ENCODE measurements at regions not wholly inside any gene's neighbourhood (a gene's known extent, or its start where the extent isn't known, plus 50 kb on each side); places are given as distances from the start of the nearest gene placed in this dataset.

- no peaks in the 10 kb centered on the region for H3K27me3 ChIP-seq (ENCODE audit: insufficient read depth, low read length)
- no peak overlapping the region for H3K27ac Mint-ChIP-seq
- no peak overlapping the region for H3K4me3 ChIP-seq (ENCODE audit: low read length in 2 of 2)
- DNase-seq = no peak
- H3K36me3 ChIP-seq (ENCODE audit: insufficient read depth, low read length) = no peaks in the 10 kb centered on the region
- H3K4me1 Mint-ChIP-seq = peaks cover 0 to 1% (median 0%) of the 10 kb centered on the region in 4 donors
- intact Hi-C loops (cut with micrococcal nuclease) = no loop called here
- no peak overlapping the region for H3K4me3 Mint-ChIP-seq
- CTCF ChIA-PET (ENCODE audit: partially characterized antibody) = no interaction called here
- no peaks in the 10 kb centered on the region for H3K9me3 ChIP-seq (ENCODE audit: control insufficient read depth in 1 of 2, low read length in 2 of 2)
- H3K4me1 ChIP-seq (ENCODE audit: insufficient read depth, low read length) = no peaks in the 10 kb centered on the region
- POLR2A ChIA-PET (ENCODE audit: partially characterized antibody) = no interaction called here
- no peak overlapping the region for H3K27ac ChIP-seq (ENCODE audit: low read depth, low read length)
- H3K9me3 Mint-ChIP-seq = no peaks in the 10 kb centered on the region
- peaks cover 0 to 2% of the 10 kb centered on the region in 2 donors for H3K27me3 Mint-ChIP-seq
- H3K36me3 Mint-ChIP-seq = no peaks in the 10 kb centered on the region
Observed at GRCh38 chr4:18508786-18509185, 487.2 kb upstream of the LCORL start.

- Mint-ChIP-seq H3K9me3 (peaks cover 0 to 25% (median 5%) of the 10 kb centered on the region in 8 donors), H3K36me3 (no peaks in the 10 kb centered on the region), H3K27me3 (no peaks in the 10 kb centered on the region), H3K4me1 (no peaks in the 10 kb centered on the region), H3K27ac (no peak overlapping the region), H3K4me3 (no peak overlapping the region)
- no peaks in the 10 kb centered on the region for H3K4me1 ChIP-seq (ENCODE audit: insufficient read depth, low read length)
- H3K36me3 ChIP-seq (ENCODE audit: insufficient read depth, low read length) = no peaks in the 10 kb centered on the region
- H3K9me3 ChIP-seq (ENCODE audit: control insufficient read depth in 1 of 2, low read length in 2 of 2) = no peaks in the 10 kb centered on the region
- intact Hi-C loops (cut with micrococcal nuclease) = no loop called here
- ChIA-PET CTCF (ENCODE audit: partially characterized antibody) (no interaction called here), POLR2A (ENCODE audit: partially characterized antibody) (no interaction called here)
- H3K27ac ChIP-seq (ENCODE audit: low read depth, low read length) = no peak overlapping the region
- H3K4me3 ChIP-seq (ENCODE audit: low read length in 2 of 2) = no peak overlapping the region
- DNase-seq = no peak
- H3K27me3 ChIP-seq (ENCODE audit: insufficient read depth, low read length) = no peaks in the 10 kb centered on the region
Observed at GRCh38 chr4:18480928-18481327, 459.4 kb upstream of the LCORL start.

GRCh38 chr4:18480342-18480741, 458.8 kb upstream of the LCORL start:
- ChIA-PET POLR2A (ENCODE audit: partially characterized antibody) (no interaction called here), CTCF (ENCODE audit: partially characterized antibody) (no interaction called here)
- Histone ChIP-seq H3K27ac (ENCODE audit: low read depth, low read length) (no peak overlapping the region), H3K4me3 (ENCODE audit: low read length in 2 of 2) (no peak overlapping the region), H3K9me3 (ENCODE audit: control insufficient read depth in 1 of 2, low read length in 2 of 2) (no peaks in the 10 kb centered on the region), H3K4me1 (ENCODE audit: insufficient read depth, low read length) (no peaks in the 10 kb centered on the region), H3K27me3 (ENCODE audit: insufficient read depth, low read length) (no peaks in the 10 kb centered on the region), H3K36me3 (ENCODE audit: insufficient read depth, low read length) (no peaks in the 10 kb centered on the region)
- Mint-ChIP-seq H3K4me1 (no peaks in the 10 kb centered on the region), H3K4me3 (no peak overlapping the region), H3K9me3 (peaks cover 0 to 27% (median 5%) of the 10 kb centered on the region in 8 donors), H3K36me3 (no peaks in the 10 kb centered on the region), H3K27me3 (no peaks in the 10 kb centered on the region), H3K27ac (no peak overlapping the region)
- intact Hi-C loops (cut with micrococcal nuclease) = no loop called here
- DNase-seq = no peak

GRCh38 chr4:18479825-18480224, 458.3 kb upstream of the LCORL start:
- no peak overlapping the region for H3K27ac ChIP-seq (ENCODE audit: low read depth, low read length)
- no peaks in the 10 kb centered on the region for H3K9me3 ChIP-seq (ENCODE audit: control insufficient read depth in 1 of 2, low read length in 2 of 2)
- H3K36me3 Mint-ChIP-seq = no peaks in the 10 kb centered on the region
- no peak overlapping the region for H3K4me3 ChIP-seq (ENCODE audit: low read length in 2 of 2)
- H3K4me1 Mint-ChIP-seq = no peaks in the 10 kb centered on the region
- H3K27ac Mint-ChIP-seq = no peak overlapping the region
- intact Hi-C loops (cut with micrococcal nuclease) = no loop called here
- ChIA-PET CTCF (ENCODE audit: partially characterized antibody) (no interaction called here), POLR2A (ENCODE audit: partially characterized antibody) (no interaction called here)
- no peaks in the 10 kb centered on the region for H3K36me3 ChIP-seq (ENCODE audit: insufficient read depth, low read length)
- no peak overlapping the region for H3K4me3 Mint-ChIP-seq
- H3K9me3 Mint-ChIP-seq = peaks cover 0 to 22% (median 5%) of the 10 kb centered on the region in 8 donors
- H3K4me1 ChIP-seq (ENCODE audit: insufficient read depth, low read length) = no peaks in the 10 kb centered on the region
- no peaks in the 10 kb centered on the region for H3K27me3 Mint-ChIP-seq
- H3K27me3 ChIP-seq (ENCODE audit: insufficient read depth, low read length) = no peaks in the 10 kb centered on the region
- DNase-seq = no peak

GRCh38 chr4:18463987-18464559, 442.5 kb upstream of the LCORL start:
- no peak overlapping the region for H3K27ac ChIP-seq (ENCODE audit: low read depth, low read length)
- no peaks in the 10 kb centered on the region for H3K36me3 ChIP-seq (ENCODE audit: insufficient read depth, low read length)
- peaks cover 0 to 7% (median 2%) of the 10 kb centered on the region in 8 donors for H3K9me3 Mint-ChIP-seq
- H3K27me3 ChIP-seq (ENCODE audit: insufficient read depth, low read length) = no peaks in the 10 kb centered on the region
- no peak overlapping the region for H3K4me3 ChIP-seq (ENCODE audit: low read length in 2 of 2)
- H3K4me3 Mint-ChIP-seq = no peak overlapping the region
- H3K9me3 ChIP-seq (ENCODE audit: control insufficient read depth in 1 of 2, low read length in 2 of 2) = no peaks in the 10 kb centered on the region
- DNase-seq = no peak
- H3K4me1 Mint-ChIP-seq = no peaks in the 10 kb centered on the region
- no peak overlapping the region for H3K27ac Mint-ChIP-seq
- no peaks in the 10 kb centered on the region for H3K4me1 ChIP-seq (ENCODE audit: insufficient read depth, low read length)
- peaks cover 0 to 2% of the 10 kb centered on the region in 2 donors for H3K27me3 Mint-ChIP-seq
- H3K36me3 Mint-ChIP-seq = no peaks in the 10 kb centered on the region
- CTCF ChIA-PET (ENCODE audit: partially characterized antibody) = no interaction called here
- intact Hi-C loops (cut with micrococcal nuclease) = no loop called here
- POLR2A ChIA-PET (ENCODE audit: partially characterized antibody) = no interaction called here

GRCh38 chr4:18458465-18458864, 436.9 kb upstream of the LCORL start:
- H3K4me1 Mint-ChIP-seq = no peaks in the 10 kb centered on the region
- H3K9me3 ChIP-seq (ENCODE audit: control insufficient read depth in 1 of 2, low read length in 2 of 2) = no peaks in the 10 kb centered on the region
- H3K4me3 ChIP-seq (ENCODE audit: low read length in 2 of 2) = no peak overlapping the region
- CTCF ChIA-PET (ENCODE audit: partially characterized antibody) = no interaction called here
- H3K27ac Mint-ChIP-seq = no peak overlapping the region
- H3K4me1 ChIP-seq (ENCODE audit: insufficient read depth, low read length) = no peaks in the 10 kb centered on the region
- no peaks in the 10 kb centered on the region for H3K27me3 ChIP-seq (ENCODE audit: insufficient read depth, low read length)
- no peak overlapping the region for H3K4me3 Mint-ChIP-seq
- no peak overlapping the region for H3K27ac ChIP-seq (ENCODE audit: low read depth, low read length)
- H3K36me3 Mint-ChIP-seq = no peaks in the 10 kb centered on the region
- DNase-seq = no peak
- POLR2A ChIA-PET (ENCODE audit: partially characterized antibody) = no interaction called here
- intact Hi-C loops (cut with micrococcal nuclease) = no loop called here
- H3K27me3 Mint-ChIP-seq = no peaks in the 10 kb centered on the region
- no peaks in the 10 kb centered on the region for H3K36me3 ChIP-seq (ENCODE audit: insufficient read depth, low read length)
- H3K9me3 Mint-ChIP-seq = peaks cover 0 to 2% (median 0%) of the 10 kb centered on the region in 8 donors

GRCh38 chr4:18454349-18454748, 432.8 kb upstream of the LCORL start:
- no peaks in the 10 kb centered on the region for H3K4me1 ChIP-seq (ENCODE audit: insufficient read depth, low read length)
- H3K36me3 ChIP-seq (ENCODE audit: insufficient read depth, low read length) = no peaks in the 10 kb centered on the region
- no peak overlapping the region for H3K4me3 ChIP-seq (ENCODE audit: low read length in 2 of 2)
- Mint-ChIP-seq H3K27me3 (no peaks in the 10 kb centered on the region), H3K27ac (no peak overlapping the region), H3K4me3 (no peak overlapping the region), H3K9me3 (peaks cover 0 to 5% (median 0%) of the 10 kb centered on the region in 8 donors), H3K4me1 (no peaks in the 10 kb centered on the region), H3K36me3 (no peaks in the 10 kb centered on the region)
- intact Hi-C loops (cut with micrococcal nuclease) = no loop called here
- CTCF ChIA-PET (ENCODE audit: partially characterized antibody) = no interaction called here
- no peak overlapping the region for H3K27ac ChIP-seq (ENCODE audit: low read depth, low read length)
- no peaks in the 10 kb centered on the region for H3K9me3 ChIP-seq (ENCODE audit: control insufficient read depth in 1 of 2, low read length in 2 of 2)
- POLR2A ChIA-PET (ENCODE audit: partially characterized antibody) = no interaction called here
- no peak for DNase-seq
- H3K27me3 ChIP-seq (ENCODE audit: insufficient read depth, low read length) = no peaks in the 10 kb centered on the region

- CTCF ChIA-PET (ENCODE audit: partially characterized antibody) = no interaction called here
- POLR2A ChIA-PET (ENCODE audit: partially characterized antibody) = no interaction called here
- Histone ChIP-seq H3K9me3 (ENCODE audit: control insufficient read depth in 1 of 2, low read length in 2 of 2) (peaks cover 0 to 3% of the 10 kb centered on the region in 2 donors), H3K27me3 (ENCODE audit: insufficient read depth, low read length) (no peaks in the 10 kb centered on the region), H3K4me1 (ENCODE audit: insufficient read depth, low read length) (no peaks in the 10 kb centered on the region), H3K27ac (ENCODE audit: low read depth, low read length) (no peak overlapping the region), H3K36me3 (ENCODE audit: insufficient read depth, low read length) (no peaks in the 10 kb centered on the region), H3K4me3 (ENCODE audit: low read length in 2 of 2) (no peak overlapping the region)
- no peak overlapping the region for H3K4me3 Mint-ChIP-seq
- no peaks in the 10 kb centered on the region for H3K36me3 Mint-ChIP-seq
- no peaks in the 10 kb centered on the region for H3K4me1 Mint-ChIP-seq
- intact Hi-C loops (cut with micrococcal nuclease) = no loop called here
- peaks cover 0 to 8% (median 3%) of the 10 kb centered on the region in 8 donors for H3K9me3 Mint-ChIP-seq
- no peak for DNase-seq
- H3K27ac Mint-ChIP-seq = no peak overlapping the region
- H3K27me3 Mint-ChIP-seq = peaks cover 0 to 3% of the 10 kb centered on the region in 2 donors
Observed at GRCh38 chr4:18445110-18445509, 423.6 kb upstream of the LCORL start.

All from CD4-positive, alpha-beta memory T cell (primary cell).